Activated CD8-positive, alpha-beta memory T cell treated with anti-CD3 and anti-CD28 coated beads for 48 hours (primary cell): ENCODE measurements at regions not wholly inside any gene's neighbourhood (a gene's known extent, or its start where the extent isn't known, plus 50 kb on each side); places are given as distances from the start of the nearest gene placed in this dataset.
A peak's percentile ranks its signal among the peaks of the same experiment; 100 is the strongest.
"Not testable (repeated sequence)": the region's sequence is repeated elsewhere in the genome, so short reads cannot be mapped to it uniquely, and the experiment has no call there.

Experiments used
- DNase-seq, 3 experiments: peaks; one replicate each; pipeline ENCODE4 v3.0.0-alpha.2; 2020; ENCODE audit warnings: low read depth in 2 of 3, low spot score in 2 of 3

DNA sequence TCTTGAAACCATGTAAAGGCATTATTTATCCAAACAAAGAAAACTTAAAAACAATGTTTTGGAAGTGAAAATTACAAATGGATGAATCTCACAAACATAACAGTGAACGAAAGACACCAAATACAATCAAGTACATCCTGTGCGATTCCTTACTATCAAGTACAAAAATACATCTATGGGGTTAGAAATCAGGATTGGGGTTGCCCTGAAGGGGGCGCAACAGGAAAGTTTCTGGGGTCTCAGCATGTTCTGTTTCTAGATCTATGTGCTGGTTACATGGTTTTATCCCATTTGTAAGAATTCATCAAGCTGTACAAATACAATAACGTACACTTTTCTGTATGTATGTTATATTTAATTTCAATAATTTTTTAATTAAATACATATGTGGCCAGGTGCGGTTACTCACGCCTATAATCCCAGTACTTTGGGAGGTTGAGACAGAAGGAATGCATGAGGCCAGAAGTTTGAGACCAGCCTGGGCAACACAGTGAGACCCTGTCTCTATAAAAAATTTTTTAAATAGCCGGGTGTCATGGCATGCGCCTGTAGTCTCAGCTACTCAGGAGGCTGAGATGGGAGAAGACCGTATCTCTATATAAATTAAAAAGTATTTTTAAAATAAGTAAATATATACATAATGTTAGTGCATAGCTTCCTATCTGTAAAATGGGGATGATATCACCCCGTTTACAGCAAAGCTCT, 121.5 kb upstream of the SOD1 start:
- no peak for DNase-seq

DNA sequence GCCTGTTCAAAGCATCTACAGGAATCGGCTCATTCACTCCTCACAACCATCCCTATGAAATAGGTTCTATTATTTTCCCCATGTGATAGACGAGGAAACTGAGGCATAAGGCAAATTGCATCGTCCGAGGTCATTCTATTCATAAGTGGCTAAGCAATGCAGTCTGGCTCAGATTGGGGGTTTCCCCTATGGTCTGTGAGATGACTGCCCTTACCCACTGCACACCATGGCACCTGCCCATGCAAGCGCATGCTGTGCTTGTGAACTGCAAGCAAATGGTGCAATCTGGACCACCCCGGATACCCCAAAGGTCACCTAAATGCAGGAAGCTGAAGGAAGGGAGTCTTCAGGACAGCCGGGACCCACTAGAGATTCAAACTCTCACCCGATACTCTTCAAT, 123.4 kb upstream of the SOD1 start:
- DNase-seq = no peak

DNA sequence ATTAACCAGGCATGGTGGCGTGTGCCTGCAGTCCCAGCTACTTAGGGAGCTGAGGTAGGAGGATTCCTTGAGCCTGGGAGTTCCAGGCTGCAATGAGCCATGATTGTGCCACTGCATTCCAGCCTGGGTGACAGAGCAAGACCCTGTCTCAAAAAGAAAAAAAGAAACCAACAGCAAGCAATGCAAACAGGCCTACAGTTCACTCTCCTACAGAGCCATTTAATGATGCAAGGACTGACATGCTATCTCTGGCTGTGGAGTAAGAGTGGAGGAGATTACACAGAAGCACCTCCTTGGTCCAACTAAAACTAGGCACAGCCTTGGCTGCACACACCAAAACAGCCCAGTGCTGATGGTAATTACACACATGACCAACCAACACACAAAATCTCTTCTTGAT, 127.5 kb upstream of the SOD1 start:
- DNase-seq = no peak

DNA sequence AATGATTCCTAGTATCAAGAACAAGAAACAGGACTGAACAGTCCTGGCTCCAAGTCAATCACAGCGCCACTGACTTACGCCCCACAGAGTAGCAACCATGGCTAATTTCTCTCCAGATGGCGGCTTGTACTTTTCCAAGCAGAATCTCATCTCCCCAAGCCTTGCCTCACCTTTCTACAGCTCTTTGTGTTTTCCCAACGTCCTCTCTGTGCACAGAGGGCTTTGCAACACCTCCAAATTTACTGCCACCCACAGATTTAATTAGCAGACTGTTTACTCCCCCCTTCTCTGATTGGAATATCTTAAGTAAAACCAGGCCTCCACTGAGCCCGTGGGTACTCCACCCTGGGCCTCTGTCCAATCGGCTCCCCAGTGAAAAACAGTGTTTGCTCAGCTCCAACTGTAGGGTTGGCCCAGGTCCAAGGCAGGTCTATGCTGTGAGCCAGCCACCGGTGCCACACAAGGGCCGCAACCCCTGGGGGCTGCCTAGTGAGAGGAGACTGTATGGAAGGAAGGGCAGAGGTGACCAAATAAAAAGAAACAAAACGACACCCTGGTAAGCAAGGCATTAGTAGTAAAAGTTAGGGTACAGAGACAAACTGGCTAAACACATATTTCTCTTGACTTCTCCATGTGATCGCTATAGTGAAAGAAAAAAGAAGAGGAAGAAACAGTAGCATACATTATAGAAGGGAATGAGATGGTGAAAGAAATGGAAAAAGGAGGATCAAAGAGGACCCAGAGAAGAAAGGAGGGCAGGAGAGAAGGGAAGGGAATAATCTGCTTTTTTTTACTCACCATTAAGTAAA, 128.4 kb upstream of the SOD1 start:
- no peak for DNase-seq

DNA sequence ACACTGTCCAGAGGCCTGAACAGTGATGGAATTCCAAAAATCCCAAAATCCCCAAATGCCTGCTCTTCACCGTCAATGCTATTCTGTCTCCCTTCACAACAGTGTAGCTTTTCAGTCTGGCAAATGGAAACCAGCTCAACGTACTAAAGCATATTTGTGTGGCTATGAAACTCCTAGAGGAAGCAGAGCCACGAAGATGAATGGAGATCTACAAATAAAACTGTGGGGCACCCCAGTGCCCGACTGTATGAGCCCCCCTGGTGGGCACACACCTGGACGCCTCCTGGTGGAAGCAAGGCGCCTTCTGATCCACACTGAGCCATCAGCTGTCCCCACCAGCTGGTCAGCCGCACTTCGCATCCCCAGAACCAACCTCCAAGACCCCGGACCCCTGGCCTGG, 129.1 kb upstream of the SOD1 start:
- no peak for DNase-seq

DNA sequence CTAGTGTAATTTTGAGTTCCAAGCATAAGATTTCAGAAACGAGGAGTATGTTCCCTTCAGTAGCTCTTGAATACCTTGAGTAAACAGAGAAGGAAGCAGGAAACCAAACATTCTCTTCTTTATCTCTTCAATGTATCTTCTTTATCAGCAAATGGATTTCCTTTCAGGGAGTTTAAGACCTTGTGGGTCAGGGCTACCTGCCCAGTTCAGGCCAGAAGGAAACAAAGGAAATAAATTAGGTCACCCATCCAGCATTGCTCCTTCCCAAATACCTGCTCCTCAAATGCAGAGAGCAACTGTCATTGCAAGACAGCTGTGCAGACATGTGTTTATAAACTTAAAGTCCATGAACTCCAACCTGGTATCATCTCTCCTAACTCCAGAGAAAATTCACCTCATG, 130.1 kb upstream of the SOD1 start:
- DNase-seq = no peak

DNA sequence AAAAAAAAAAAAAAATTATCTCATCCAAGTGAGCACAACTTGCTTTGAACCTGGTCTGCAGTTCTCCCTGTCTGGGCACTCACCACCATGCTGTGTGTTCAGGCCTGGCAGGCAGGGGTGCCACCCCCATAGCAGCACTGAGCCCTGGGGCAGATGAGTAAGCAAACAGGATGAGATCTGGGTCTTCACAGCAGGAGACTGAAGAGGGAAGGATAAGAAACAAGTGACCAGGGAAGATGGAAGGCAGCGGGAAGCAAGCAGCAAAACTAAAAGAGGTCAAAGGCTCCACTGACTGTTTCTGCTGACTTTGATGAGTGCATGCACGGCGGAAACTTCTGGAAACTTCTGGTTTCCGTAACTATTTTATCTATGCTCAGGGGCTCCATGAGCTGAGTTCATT, 133.5 kb upstream of the SOD1 start:
- DNase-seq = no peak

DNA sequence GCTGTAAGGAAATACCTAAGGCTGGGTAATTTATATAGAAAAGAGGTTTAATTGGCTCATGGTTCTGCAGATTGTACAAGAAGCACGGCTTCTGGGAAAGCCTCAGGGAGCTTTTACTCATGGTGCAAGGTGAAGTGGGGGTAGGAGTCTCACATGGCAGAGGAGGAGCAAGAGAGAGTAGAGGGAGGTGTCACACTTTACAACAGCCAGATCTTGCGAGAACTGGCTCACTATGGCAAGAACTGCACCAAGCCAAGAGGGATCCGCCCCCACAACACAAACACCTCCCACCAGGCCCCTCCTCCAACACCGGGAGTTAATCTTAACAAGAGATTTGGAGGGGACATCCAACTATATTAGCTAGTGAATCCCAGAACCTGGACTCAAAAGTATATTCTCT, 135.4 kb upstream of the SOD1 start:
- no peak for DNase-seq

DNA sequence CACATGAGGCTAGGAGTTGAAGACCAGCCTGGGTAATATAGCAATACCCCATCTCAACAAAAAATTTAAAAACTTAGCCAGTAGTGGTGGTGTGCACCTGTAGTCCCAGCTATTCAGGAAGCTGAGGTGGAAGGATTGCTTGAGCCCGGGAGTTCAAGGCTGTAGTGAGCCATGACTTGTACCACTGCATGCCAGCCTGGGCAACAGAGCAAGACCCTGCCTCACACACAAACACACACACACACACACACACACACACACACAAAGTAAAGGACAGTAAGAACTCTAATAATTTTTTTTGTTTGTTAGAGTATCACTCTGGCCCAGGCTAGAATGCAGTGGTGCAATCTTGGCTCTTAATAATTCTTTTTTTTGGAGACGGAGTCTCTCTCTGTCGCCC, 138.0 kb upstream of the SOD1 start:
- no peak for DNase-seq

DNA sequence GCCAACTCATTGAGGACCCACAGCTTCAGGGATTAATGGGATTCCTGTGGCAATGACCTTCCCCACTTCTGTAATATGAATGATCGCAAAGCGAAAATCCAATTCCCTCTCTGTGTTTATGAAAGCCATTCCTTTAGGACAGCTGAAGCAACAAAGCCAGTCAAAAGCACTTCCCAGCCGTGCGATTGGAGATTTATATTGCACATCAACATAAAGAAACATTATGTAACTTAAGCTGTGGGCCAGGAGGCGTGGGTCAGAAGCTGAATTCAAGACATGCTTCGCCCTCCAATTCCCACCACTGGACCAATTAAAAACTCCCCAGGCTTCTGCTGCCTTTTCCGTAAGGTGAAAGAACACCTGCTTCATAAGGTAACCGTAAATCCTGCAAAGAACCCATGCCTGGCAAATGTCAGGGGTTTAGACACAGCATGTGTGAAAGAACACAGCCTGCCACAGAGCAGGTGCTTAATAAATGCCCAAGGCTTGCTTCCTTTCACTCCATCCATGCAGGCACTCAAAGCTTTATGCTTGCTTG, 138.9 kb upstream of the SOD1 start:
- no peak for DNase-seq

DNA sequence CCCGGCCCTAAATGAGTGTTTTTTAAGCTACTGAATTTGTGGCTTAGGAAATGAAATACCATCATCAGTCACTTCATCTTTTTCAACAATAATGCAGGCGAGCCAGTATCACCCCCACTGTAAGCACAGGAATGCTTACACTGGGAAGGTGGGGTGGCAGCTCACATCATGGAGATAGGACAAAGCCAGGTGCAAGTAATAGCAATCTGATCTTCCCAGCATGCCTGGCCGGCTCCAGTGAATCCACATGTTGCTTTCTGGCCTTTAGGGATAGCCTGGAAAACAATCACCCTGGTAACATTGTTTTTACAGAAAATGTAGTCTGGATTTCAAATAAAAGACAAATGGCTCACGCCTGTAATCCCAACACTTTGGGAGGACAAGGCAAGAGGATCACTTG, 140.9 kb upstream of the SOD1 start:
- DNase-seq = no peak

DNA sequence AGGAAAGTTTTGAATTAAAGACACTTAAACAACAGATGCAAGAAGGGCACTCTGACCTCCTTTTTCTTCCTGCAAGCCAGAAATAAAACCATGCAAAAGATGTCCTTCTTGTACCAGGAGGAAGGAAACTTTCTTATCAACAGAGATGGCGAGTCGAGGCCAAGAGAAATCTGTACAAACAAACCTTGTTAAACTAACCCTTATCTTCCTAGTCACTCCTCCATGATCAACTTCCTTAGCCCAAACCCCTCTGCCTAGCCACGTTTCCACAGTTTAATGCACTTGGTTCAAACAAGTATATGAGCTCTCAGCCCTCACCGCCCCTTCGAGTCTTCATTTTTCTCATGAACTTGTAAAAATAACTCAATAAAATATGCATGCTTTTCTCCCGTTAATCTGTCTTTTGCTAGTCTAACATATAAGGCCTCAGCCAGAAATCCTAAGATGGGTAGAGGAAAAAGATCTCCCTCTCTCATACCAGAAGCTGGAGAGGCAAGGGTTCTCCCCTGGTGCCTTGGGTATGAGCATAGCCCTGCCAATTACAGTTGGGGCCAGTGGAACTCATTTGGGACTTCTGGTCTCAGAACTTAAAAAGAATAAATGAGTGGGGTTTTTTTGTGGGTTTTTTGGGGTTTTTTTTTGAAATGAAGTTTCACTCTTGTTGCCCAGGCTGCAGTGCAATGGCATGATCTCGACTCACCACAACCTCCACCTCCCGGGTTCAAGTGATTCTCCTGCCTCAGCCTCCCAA, 141.7 kb upstream of the SOD1 start:
- DNase-seq = no peak

DNA sequence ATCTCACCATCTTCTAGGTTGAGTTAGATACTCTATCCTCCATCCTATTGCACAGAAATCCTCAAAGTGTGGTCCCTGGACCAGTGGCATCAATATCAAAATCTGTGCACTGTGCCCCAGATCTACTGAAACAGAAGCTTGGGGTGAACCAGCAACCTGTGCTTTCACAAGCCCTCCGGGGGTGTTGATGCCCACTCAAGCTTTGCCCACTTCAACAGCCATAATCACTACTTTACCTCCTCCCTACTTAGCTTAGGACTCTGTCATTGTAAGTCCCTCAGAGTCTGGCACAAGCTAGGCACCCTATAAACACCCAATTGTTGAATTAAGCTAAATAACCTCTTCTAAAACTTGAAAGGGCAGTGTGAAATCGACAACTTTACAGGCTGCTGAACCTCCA, 144.2 kb upstream of the SOD1 start:
- DNase-seq = no peak

DNA sequence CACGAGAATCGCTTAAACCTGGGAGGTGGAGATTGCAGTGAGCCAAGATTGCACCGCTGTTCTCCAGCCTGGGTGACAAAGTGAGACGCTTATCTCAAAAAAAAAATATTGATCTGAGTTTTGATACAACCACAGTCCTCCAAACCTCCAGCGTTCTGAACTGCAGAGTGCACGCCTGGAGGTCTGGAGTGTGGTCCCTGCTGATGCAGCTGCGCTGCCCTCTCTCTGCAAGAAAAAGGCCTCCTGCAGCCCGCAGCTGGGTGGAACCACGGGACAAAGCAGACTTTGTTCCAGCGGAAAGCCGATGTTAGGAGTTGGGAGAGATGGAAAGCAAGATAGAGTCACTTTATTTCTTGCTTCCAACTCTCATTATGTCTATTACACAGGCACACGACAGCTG, 144.9 kb upstream of the SOD1 start:
- DNase-seq = no peak

DNA sequence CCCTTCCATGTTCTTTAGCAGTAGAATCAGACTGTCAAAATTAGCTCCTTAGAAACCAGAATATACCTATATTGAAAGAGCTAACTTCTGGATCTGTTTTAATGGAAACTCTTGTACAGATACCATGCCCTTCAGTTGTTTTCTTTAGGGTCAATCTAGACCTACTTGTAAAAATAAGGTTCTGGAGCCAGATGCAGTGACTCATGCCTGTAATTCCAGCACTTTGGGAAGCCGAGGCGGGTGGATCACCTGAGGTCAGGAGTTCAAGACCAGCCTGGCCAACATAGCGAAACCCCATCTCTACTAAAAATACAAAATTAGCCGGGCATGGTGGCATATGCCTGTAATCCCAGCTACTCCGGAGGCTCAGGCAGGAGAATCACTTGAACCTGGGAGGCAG, 146.0 kb upstream of the SOD1 start:
- DNase-seq = not testable (repeated sequence)

DNA sequence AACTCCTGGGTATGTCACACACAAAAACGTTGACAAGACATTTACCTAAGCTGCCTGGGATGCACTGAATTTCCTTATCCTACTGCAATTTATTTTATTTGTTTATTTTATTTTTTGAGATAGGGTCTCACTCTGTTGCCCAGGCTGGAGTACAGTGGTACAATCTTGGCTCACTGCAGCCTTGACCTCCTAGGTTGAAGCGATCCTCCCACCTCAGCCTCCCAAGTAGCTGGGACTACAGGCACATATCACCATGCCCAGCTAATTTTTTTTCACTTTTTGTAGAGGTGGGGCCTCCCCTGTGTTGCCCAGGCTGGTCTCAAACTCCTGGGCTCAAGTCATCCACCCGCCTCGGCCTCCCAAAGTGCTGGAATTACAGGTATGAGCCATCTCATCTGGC, 147.5 kb upstream of the SOD1 start:
- DNase-seq = not testable (repeated sequence)

DNA sequence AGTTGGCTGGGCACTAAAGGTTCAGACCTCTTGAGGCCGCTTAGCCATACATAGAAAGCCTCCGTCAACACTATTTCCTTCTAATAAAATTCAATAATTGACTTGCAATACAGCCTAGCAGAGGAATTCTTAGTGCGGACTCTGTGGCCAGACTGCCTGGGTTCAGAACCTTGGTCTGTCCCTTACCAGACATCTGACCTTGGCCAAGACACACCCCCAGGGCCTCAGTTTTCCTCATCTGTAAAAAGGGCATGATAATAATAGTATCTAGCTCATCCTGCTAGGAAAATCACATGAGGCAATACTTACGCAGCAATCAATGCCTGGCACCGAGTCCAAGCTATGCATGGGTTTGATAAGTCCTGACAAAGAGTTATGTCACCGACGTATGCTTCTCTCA, 148.2 kb upstream of the SOD1 start:
- no peak for DNase-seq

DNA sequence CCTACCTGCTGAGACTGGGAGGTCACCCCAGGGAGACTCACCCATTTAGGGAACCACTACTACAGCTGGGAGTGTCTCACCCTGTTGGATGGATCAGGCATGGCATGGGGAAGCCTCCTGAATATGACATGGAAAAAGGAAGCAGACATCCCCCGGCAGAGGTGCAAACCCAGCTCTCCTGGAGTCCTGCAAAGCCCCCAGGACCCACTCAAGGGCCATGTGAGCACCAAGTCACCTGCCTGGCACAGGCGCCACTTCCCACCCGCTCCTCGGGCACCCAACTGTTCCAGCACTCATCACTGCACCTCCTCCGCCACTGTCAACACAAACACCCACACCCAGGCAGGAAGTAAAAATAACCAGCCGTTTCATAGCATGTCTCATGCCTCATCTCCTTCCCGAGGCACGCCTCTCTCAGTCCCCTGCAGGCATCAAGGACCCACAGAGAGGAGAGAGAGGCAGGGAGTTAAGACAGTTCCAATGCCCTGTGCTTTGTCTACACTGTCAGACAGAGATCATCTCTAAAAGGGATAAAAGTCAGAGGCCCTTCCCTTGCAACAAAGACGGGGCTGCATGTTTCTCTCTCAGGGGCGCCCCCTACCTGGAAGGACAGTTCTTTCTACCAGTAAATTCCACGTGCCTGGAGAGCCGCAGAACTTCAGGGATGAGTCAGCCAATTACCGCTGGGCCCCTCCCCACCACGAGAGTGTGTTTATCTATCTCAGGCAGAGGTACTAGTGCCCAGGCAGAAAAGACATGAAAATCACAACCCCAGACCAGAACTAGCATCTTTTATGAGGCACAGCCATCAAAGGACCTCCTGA, 150.1 kb upstream of the SOD1 start:
- DNase-seq = peak; percentile 50 to 67 (median 58)

DNA sequence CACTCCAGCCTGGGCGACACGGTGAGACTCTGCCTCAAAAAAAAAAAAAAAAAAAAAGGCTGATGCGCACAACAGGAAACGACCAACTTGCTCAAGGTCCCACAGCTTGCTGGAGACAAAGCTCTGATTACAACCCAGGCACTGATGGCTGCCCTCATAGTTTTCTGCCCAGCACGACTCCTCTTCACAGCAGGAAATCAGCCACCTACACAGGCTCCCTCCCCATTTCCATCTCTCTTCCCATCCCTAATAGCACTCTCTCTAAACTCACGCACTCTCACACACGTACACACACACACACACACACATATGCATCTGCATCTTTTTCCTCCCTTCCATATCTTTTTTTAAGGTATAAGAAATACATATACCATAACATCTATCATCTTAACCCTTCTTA, 153.5 kb upstream of the SOD1 start:
- DNase-seq = no peak

DNA sequence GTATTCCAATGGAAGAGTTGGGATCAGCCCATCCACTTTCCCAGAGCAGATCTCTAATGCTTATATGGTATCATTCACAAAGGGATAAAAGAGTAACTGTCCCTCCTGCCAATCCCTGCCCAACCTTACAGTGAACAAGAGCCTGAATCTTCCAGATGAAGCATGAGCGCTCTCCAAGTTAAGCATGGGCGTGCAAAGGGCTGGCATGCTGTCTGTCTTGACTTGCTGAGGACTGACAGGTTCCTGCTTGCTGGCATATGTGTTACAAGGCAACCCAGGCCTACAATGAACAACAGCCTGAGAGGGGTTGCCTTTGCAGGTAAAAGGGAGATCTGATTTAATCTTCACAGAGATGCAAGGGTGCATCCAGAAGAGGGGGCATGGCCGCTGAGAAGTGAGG, 155.6 kb upstream of the SOD1 start:
- DNase-seq = no peak

DNA sequence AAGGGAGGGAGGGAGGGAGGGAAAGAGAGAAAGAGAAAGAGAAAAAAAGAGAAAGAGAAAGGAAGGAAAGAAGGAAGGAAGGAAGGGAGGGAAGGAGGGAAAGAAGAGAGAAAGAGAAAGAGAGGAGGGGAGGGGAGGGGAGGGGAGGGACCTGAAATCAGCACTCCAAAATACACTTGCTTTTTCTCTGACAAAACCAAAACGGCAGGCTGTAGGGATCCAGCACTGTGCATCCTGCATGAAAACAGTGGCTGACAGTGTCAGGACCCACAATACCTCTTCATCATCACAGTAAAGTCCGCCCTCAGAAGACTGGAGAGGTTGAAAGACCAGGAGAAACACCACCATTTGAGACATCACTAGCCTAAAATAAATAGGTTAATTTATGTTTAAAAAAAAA, 156.0 kb upstream of the SOD1 start:
- DNase-seq = no peak
